OCI-M1 (cell line): ENCODE measurements at regions not wholly inside any gene's neighbourhood (a gene's known extent, or its start where the extent isn't known, plus 50 kb on each side); places are given as distances from the start of the nearest gene placed in this dataset.
"Not testable (repeated sequence)": the region's sequence is repeated elsewhere in the genome, so short reads cannot be mapped to it uniquely, and the experiment has no call there.

Experiments
- DNase-seq: peaks from one replicate; lab custom pipeline; 2025; lab: John Stamatoyannopoulos, UW

DNA sequence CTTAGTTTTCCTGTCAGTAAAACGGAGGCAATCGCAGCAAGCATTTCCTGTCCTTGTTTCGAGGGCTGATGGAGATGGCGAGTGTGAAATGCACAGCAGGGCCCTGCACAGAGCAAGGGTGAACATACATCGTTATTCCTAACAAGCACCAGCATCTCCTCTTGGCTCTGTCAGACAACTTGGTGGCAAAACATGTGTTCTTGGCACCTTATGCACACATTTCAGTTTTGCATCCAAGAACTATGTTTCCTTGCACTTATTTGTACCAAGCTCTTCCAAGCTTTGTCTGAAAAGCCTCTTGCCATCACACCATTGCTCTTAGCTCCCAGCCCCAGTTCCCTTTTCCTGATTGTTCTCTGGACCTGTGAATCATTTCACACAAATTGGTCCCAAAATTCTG is 132.9 kb upstream of the GRB10 start:
- DNase-seq, result no peak

DNA sequence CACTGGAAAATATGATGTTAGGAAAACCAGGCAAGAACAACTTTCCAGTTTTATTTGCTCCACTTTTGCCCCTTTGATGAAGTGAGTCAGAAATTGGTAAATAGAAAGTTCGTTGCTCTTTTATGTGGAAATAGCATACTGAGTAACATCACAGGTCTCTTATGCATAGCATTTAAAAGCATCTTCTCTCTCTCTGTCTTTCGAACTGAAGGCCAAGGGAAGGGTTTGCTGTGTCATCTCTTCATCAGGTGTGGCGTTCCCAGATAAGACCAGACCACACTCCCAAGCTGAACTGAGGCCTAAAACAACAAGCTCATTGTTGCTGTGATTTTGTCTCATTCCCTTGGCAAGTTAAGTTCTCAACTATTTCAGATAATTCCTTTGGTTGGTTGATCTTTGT is 131.8 kb upstream of the GRB10 start:
- peak; percentile 3 for DNase-seq

DNA sequence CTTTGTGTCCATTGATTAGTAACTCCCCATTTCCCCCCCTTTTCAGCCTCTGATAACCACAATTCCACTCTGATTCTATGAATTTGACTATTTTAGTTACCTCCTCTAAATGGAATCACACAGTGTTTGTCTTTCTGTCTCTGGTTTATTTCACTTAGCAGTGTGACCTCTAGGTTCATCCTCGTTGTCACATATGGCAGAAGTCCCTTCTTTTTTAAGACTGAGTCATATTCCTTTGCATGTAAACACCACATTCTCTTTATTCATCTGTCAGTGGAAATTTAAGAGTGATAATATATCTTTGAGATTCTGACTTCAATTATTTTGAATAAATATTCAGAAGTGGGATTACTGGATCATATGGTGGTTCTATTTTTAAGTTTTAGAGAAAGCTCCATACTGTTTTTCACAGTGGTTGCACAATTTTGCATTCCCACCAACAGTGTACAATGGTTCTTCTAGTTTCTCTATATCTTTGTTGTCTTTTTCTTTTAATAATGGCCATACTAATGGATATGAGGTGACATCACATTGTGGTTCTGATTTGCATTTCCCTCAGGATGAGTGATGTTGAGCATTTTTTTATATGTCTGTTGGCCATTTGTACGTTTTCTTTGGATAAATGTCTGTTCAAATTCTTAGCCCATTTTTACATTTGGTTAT is 126.1 kb upstream of the GRB10 start:
- DNase-seq, result no peak

DNA sequence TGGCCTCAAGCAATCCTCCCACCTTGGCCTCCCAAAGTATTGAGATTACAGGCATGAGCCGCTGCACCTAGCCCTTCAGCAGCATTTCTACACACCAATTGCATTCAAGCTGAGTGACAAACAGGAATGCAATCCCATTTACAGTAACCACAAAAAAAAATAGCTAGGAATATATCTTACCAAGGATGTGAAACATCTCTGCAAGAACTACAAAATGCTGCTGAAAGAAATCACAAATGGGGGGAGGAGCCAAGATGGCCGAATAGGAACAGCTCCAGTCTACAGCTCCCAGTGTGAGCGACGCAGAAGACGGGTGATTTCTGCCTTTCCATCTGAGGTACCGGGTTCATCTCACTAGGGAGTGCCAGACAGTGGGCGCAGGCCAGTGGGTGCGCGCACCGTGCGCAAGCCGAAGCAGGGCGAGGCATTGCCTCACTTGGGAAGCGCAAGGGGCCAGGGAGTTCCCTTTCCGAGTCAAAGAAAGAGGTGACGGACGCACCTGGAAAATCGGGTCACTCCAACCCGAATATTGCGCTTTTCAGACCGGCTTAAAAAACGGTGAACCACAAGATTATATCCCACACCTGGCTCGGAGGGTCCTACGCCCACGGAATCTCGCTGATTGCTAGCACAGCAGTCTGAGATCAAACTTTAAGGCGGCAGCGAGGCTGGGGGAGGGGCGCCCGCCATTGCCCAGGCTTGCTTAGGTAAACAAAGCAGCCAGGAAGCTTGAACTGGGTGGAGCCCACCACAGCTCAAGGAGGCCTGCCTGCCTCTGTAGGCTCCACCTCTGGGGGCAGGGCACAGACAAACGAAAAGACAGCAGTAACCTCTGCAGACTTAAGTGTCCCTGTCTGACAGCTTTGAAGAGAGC is 116.1 kb upstream of the GRB10 start:
- not testable (repeated sequence) for DNase-seq

DNA sequence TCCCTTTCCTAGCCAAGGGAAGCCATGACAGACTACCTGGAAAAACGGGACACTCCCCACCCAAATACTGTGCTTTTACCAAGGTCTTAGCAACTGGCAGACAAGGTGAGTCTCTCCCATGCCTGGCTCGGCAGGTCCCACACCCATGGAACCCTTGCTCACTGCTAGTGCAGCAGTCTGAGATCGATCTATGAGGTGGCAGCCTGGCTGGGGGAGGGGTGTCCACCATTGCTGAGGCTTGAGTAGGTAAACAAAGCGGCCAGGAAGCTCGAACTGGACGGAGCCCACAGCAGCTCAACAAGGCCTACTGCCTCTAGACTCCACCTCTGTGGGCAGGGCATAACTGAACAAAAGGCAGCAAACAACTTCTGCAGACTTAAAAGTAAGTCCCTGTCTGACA is 104.4 kb upstream of the GRB10 start:
- DNase-seq, result not testable (repeated sequence)

DNA sequence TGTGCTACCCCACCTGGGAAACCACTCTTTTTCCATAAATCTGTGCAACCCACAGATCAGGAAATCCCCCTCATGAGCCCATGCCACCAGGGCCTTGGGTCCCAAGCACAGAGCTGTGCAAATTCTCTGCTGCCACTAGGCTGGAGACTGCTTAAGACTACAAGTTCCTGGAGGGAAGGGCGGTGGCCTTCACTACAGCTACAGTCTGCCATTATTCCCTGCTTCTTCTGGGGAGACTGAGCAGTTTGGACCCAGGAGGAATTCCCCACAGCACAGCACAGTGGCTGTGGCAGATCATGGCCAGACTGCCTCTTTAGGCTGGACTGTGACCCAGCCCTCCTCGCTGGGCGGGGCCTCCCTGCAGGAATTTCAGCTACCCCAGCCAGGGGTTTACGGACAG is 89.7 kb upstream of the GRB10 start:
- no peak for DNase-seq

DNA sequence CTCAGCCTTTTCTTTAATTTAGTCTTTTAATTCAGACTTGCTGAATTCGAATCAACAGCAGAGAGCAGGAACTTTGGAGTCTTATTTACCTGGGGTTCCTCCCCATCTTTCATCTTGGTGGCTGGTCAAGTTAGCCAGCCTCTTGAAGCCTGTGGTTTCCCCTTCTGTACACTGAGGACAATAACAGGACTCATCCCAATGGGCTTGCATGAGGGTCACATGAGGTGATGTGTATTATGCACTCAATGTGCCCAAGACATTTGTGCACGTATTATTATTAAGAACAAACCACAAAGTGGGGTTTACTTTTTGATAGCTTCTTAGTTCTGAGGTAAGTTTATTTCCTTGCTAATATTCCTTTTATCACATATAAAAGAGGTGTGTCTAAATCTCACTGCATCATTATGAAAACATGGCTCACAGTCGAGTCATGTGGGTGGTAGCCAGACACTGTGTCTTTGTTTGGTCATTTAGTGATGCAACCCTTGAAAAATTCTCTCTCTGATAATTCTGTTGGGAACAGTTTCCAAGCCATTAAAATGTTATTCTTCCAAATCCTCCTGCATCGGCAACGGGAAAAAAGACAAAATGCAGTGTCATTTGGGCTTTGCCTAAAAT is 86.5 kb upstream of the GRB10 start:
- DNase-seq, result no peak

DNA sequence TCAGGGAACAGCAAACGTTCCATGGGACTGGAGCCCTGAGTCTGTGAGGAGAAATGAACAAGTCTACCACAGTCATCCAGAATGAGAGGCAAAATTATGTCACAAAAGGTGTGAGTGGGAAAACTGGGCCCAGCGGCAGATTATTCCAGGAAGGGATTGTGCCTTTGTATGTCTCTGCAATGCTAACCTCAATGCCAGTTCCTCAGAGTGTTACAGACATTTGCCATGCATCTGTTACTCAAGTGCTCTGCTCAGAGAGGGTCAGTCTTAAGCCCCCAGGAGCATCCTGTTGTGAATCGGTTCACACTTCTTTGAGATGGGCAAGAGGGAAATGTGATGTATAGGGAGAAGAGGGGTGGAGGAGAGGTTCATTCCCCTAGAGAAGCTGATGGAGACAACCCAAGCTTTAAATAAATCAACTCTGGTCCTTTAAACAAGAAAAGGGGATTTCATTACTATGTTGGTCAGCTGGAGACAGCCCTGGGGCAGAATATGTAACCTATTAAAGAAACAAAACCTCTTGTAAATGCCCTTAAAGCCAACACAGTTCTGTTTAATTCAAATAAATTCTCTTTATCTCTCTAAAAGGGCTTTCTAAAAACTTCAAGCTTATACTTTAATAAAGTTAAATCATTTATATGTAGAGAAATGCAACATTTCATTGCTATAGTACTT is 85.9 kb upstream of the GRB10 start:
- no peak for DNase-seq

DNA sequence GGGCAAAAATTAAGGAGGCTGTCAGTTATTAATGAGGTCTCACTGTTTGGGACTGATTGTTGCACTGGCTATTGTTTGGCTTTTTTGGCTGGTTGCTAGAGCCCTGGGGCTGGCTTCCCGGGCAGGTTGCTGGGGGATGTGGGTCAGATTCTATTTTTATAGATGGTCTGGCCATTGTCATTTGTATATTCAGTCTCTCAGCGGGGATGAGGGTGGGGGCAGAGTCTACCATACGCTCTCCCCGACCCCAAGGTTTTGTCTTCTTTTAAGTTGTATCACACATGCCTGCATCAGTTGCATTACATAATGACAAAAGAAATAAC is 84.3 kb upstream of the GRB10 start:
- DNase-seq, result no peak

DNA sequence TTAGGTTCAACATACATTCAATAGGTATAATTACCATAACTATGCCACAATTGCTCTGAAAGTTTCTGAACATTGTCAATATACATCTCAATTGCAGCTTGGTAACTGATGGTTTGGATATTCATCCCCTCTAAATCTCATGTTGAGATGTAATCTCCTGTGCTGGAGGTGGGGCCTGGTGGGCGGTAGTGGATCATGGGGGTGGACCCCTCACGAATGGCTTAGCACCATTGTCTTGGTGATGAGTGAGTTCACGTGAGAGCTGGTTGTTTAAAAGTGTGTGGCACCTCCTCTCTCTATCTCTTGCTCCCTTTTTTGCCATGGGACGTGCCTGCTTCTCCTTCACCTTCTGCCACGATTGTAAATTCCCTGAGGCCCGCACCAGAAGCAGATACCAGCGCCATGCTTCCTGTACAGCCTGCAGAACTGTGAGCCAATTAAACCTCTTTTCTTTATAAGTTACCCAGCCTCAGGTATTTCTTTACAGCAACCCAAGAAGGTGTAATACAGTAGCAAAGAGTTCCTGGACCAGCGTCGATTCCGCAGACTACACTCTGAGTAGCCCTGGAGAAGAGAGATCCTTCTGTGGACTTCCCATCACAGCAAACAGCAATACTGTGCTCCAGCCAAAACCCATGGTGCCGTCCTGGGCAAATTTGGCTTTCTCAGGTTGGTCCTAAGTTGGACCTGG is 83.8 kb upstream of the GRB10 start:
- DNase-seq, result no peak

DNA sequence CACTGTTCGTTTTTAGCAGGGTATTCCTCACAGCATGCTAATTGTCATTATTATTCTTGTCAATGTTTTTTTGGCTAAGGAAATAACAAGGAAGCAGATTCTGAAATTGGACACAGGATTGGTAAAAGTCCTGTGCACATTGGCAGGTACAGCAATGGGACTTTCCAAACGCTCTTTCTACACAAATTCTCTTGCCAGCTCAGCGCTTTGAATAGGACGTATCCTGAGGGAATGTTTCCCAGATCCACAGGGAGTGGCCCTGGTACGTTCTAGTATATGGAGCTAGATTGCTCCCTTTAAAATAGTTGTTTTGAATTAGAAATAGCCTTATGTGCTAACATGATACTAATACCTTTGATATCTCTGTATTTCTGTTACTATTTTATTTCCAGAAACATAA is 82.8 kb upstream of the GRB10 start:
- no peak for DNase-seq

DNA sequence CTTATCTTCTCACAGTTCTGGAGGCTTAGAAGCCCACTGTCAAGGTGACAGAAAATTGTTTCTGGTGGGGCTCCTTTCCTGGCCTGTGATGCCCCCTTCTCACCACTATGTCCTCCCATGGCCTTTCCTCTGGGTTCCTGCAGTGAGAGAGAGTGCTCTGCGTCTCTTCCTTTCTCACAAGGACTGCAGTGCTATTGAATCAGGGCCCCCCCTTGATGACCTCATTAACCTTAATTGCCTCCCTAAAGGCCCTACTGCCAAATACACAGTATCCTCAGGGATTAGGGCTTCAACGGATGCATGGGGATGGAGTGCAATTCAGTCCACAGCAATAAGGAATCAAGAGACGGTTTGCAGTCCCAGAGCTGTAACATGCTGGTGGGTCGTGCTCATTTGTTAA is 82.0 kb upstream of the GRB10 start:
- no peak for DNase-seq

DNA sequence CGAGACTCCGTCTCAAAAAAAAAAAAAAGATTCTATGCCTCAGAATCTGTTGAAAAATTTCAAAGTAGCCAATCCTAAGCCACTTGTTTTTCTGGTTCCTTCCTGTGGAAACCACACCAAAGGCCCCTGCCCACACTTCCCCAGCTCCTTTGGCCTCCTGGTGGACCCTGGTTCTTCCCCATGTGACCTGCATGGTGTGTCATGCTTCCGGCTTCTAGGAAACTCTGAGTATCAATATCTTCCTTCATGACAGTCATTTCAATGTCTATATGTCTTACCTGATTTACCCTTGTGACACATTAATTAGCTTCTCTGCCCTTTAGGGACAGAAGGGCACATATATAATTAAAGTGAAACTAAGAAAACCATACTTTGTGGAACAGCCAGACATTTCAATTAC is 80.4 kb upstream of the GRB10 start:
- no peak for DNase-seq

DNA sequence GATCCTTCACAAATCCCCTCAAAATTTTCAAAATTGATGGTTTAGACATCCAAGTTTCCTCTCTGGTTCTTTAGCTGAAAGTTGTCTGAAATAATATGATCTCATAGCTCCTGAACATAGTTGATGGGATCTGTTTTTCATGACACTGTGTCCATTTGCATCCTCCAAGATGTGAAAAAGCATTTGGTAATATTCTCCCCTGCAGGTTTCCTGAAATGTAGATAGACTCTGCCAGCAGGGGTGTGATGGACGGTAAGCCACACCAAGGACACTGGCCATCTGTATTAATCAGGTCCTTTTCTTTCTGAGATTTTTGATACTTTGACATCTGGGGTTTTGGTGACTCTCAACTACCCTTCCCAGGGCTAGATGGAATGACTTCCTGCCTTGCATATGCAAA is 79.6 kb upstream of the GRB10 start:
- no peak for DNase-seq

DNA sequence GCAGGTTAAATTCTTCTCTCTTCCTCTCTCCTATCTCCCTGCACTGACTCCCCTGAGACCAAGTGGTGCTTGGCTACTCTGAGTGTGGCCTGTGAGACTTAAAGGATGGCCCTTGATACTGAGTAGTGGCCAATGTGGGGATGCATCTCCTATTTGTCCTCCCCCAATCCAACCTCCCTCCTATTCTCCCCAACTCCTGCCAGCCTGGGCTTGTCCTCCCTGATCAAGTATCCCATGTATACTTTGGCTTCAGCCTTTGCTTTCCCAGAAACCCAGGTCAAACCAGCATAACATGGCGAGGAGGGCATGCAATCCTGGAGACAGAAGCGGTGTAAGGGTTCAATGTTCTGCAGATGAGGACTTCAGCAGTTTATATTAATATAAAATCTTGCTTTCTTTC is 77.9 kb upstream of the GRB10 start:
- DNase-seq, result no peak

DNA sequence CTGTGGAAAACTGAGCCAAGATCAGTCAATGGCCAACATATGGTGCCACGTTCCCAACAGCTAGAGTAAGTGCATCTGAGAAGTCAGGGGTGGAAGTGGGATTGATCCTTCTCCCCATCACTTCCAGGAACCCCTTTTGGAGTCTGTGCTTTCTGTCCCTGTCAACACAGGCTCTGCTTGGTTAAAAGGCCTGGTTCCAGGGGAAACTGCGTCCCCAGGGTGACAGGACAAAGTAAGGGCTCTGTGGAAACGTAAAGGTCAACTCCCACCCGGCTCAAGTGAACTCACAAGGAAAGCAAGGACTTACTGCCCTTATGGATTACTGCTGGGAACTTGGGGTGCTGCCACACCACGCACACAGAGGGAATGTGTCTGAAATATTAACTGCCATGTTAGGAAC is 77.5 kb upstream of the GRB10 start:
- DNase-seq, result no peak

DNA sequence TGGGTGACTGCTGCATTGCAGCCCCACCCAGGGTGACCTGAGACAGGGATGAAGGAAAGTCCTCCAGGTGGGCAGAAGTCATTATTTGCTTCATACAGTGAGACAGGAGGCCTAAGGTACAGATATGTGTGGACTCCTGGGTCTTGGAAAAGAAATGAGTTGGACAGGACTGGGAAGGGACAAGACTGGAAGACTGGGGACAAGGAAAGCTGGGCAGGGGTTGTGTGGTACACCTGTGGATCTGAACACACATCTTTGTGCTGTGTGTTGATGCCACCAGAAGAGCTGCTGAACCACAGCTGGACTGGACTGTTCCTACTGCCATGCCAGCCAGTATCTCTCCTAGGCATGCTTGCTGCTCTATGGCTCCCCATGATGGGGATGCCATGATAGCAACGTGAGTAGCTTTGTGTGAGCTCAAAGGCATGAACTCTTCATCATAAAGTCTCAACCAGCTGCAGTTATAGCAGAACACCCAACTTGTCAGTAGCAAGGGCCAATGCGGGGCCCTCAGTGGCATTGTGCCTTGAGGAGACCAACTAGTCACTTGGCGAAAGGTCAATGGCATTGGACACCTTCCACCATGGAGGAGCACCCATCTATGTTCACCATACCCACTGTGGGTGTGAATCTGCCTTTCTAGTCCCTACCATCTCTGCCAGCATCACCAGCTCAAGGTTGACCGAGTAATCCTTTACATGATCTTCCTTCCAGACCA is 76.0 kb upstream of the GRB10 start:
- DNase-seq, result no peak

DNA sequence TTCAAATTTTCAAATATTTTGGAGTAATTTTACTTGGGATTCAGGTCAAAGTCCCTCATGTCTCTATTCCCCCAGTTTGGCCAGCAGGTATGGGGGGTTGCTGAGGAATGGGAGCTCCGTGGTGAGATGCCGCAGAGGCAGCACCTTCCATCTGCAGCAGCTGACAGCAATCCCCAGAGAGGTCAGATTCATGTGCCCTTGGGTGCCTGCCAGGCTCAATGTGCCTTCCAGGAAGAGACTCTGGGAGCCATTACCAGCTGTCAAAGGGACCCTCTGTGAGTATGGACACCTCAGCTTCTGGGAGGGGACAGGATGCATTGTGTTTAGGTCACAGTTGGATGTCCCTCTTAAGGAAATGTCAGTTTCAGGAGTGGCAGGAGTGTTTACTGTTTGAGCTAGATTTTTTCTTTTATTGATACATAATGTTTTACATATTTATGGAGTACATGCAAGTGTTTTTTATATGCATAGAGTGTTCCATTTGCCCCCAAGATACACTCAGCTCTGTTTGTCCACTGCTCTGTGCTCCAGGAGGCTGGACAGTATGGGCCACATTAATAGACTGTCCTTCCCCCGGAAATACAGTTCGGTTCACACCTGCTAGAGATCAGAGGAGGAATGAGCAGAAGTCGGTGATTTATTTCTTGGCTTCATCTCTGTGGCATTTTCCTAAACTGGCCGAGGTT is 75.3 kb upstream of the GRB10 start:
- no peak for DNase-seq

DNA sequence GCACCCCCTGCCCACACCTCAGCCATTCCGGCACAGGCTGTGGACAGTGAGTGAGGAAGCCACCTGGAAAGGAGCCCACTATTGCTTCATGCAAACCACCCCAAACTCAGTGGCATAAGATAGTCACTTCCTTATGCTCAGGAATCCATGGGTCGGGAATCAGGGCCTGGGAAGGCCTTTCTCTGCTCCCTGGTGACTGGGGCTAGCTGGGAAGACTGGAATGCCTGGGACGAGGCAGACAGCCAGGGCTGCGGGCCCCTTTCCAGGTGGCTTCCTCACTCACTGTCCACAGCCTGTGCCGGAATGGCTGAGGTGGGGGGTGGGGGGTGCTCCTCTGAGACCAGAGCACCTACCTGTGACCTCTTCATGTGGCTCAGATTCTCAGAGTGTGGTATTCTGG is 74.1 kb upstream of the GRB10 start:
- DNase-seq, result no peak

DNA sequence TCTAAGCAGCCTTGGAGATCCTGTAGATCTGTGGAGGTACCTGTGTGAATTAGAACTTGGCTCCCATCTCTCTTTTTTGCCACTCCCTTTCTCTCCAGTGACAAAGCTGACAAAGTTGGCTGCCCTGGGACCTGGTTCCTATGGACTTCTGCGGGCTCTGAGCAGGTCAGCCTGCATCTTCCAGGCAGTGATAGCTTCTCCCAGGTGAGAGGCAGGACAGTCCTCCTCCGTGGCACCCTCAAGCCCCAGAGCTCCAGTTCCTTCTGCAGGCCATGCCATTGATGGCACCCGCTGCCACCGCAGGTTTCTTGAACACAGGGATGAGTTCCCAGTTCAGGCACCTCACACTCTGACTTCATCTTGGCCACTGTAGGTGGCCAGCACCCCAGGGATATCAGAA is 73.5 kb upstream of the GRB10 start:
- DNase-seq, result no peak

DNA sequence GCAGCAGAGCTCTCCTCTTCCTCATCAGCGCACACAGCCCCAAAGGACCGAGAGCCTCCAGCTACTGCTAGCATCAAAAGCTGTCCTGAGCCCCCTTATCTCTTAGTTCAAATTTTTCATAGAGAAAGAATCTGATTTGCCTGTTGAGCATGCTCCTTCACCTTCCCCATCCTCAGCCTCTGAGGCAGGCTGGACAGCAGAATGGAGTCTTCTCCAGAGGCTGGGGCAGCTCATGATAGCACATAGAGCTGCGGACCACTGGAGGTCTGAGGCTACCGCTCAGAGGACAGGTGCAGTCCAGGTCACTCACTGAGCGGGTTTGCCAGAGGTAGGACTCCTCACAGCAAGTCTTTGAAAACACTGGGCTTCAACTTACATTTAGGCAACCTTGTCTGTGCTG is 72.8 kb upstream of the GRB10 start:
- no peak for DNase-seq
